K562 (cell line): ENCODE measurements at regions not wholly inside any gene's neighbourhood (a gene's known extent, or its start where the extent isn't known, plus 50 kb on each side); places are given as distances from the start of the nearest gene placed in this dataset.

Experiments
- ATAC-seq: fragments of 200-7000 bp; cut with Tn5 transposase; 3 replicates; pipeline ENCODE4 v1.9.1; 2020; ENCODE audit warnings: moderate library complexity
- BruUV-seq: library from RNA; stranded (reverse); fragments of 400-500 nt; replicated peaks from 2 replicates; lab custom pipeline; 2021; lab: Mats Ljungman, UMichigan
- CTCF ChIA-PET: fragments of 300-600 bp; formaldehyde crosslinking; extraction: SDS; loops from one replicate; lab custom pipeline; 2021; ENCODE audit warnings: low intra/inter-chr PET ratio; lab: Yijun Ruan, JAX
- POLR2A ChIA-PET: fragments of 300-600, 350-650 bp; sonication (Branson Sonifier 250); formaldehyde crosslinking; extraction: SDS; loops from one replicate; lab custom pipeline; 2021; ENCODE audit warnings: antibody characterized with exemption, inconsistent platforms; lab: Yijun Ruan, JAX
- DNase-seq, 4 experiments: peaks; one replicate each; pipeline versions ENCODE4 v3.0.0 to v3.0.0-alpha.2; 2011 to 2018; ENCODE audit warnings: low spot score in 3 of 4, mixed read lengths in 3 of 4; ENCODE audit errors: extremely low read depth in 1 of 4
- FAIRE-seq: peaks from 2 replicates; lab custom pipeline; 2011; peaks lifted over from hg19 to GRCh38; lab: Jason Lieb, UNC
- H2AFZ ChIP-seq: 2 replicates; pipeline ENCODE4 v1.6.0; 2011; ENCODE audit warnings: low read depth, low read length, control low read depth, inconsistent platforms
- H3K27ac ChIP-seq: fragments of 200-600 bp; 3 replicates; pipeline ENCODE4 v1.8.0; 2011; ENCODE audit warnings: low read depth, mild to moderate bottlenecking, control low read depth, inconsistent platforms, low read length, moderate library complexity, mixed read lengths; ENCODE audit errors: extremely low read depth
- H3K27me3 ChIP-seq, 2 experiments: fragments of 300-600 bp in 1 of 2; 2 replicates in 1 of 2; 3 replicates in 1 of 2; pipeline versions ENCODE4 v1.6.0 to v1.8.0; 2011; ENCODE audit warnings: inconsistent platforms in 2 of 2, low read length in 2 of 2, mild to moderate bottlenecking in 1 of 2, mixed read lengths in 1 of 2, moderate library complexity in 1 of 2; ENCODE audit not compliant: control insufficient read depth in 2 of 2, insufficient read depth in 2 of 2
- H3K36me3 ChIP-seq: fragments of 300-600 bp; 3 replicates; pipeline ENCODE4 v1.8.0; 2011; ENCODE audit warnings: mild to moderate bottlenecking, low read length, inconsistent platforms; ENCODE audit not compliant: control insufficient read depth, insufficient read depth
- H3K4me1 ChIP-seq, 2 experiments: fragments of 200-600 bp in 1 of 2; replicated peaks in 1 of 2; 2 replicates in 1 of 2; 3 replicates in 1 of 2; pipeline versions ENCODE4 v1.5.1 to v1.8.0; 2011; ENCODE audit warnings: inconsistent platforms in 2 of 2, low read length in 2 of 2, mild to moderate bottlenecking in 1 of 2, mixed read lengths in 1 of 2, moderate library complexity in 1 of 2; ENCODE audit not compliant: control insufficient read depth in 2 of 2, insufficient read depth in 2 of 2
- H3K4me2 ChIP-seq: 2 replicates; pipeline ENCODE4 v1.6.1; 2011; ENCODE audit warnings: low read length, control low read depth, inconsistent platforms, mixed read lengths; ENCODE audit not compliant: insufficient read depth
- H3K4me3 ChIP-seq: fragments of 200-600 bp; sonication (generic), shearing (Covaris generic); 2 replicates; pipeline ENCODE4 v1.5.1; 2016; ENCODE audit warnings: control low read depth, inconsistent platforms
- H3K79me2 ChIP-seq: fragments of 200-600 bp; 3 replicates; pipeline ENCODE4 v1.8.0; 2011; ENCODE audit warnings: low read length, inconsistent platforms; ENCODE audit not compliant: control insufficient read depth, insufficient read depth
- H3K9ac ChIP-seq, 2 experiments: 2 replicates each; pipeline versions ENCODE4 v1.6.0 to v1.6.1; 2011; ENCODE audit warnings: low read depth in 2 of 2, low read length in 2 of 2, control low read depth in 1 of 2, inconsistent platforms in 1 of 2, mild to moderate bottlenecking in 1 of 2, mixed read lengths in 1 of 2; ENCODE audit not compliant: insufficient read depth in 1 of 2
- H3K9me1 ChIP-seq: one replicate; pipeline ENCODE4 v1.6.0; 2011; ENCODE audit warnings: inconsistent platforms, mild to moderate bottlenecking, low read length, moderate library complexity; ENCODE audit not compliant: control insufficient read depth, insufficient read depth
- H3K9me3 ChIP-seq: replicated peaks from 2 replicates; pipeline ENCODE4 v1.5.1; 2011; ENCODE audit warnings: low read depth, low read length, inconsistent platforms; ENCODE audit not compliant: control insufficient read depth, insufficient read depth
- H4K20me1 ChIP-seq: replicated peaks from 2 replicates; pipeline ENCODE4 v1.6.1; 2011; ENCODE audit warnings: low read length, inconsistent platforms, mixed read lengths; ENCODE audit not compliant: control insufficient read depth, insufficient read depth
- ARHGAP35 ChIP-seq: fragments of 450-650 bp; IDR thresholded peaks from 2 replicates; pipeline ENCODE4 v1.6.1; 2018; ENCODE audit not compliant: partially characterized antibody
- ARID1B ChIP-seq: fragments of 450-650 bp; IDR thresholded peaks from 2 replicates; pipeline ENCODE4 v1.6.1; 2016; ENCODE audit warnings: antibody characterized with exemption, mild to moderate bottlenecking, inconsistent platforms
- ESRRA ChIP-seq: fragments of 450-650 bp; IDR thresholded peaks from 2 replicates; pipeline ENCODE4 v1.6.1; 2014; ENCODE audit warnings: low read depth, mild to moderate bottlenecking, moderate library complexity, borderline replicate concordance
- ETV6 ChIP-seq, 3 experiments: fragments of 150-350 bp in 1 of 3; sonication (generic) in 1 of 3; formaldehyde crosslinking in 1 of 3; IDR thresholded peaks; 2 replicates each; pipeline versions ENCODE4 v1.6.1 to v1.8.0; 2014 to 2022; ENCODE audit warnings: borderline replicate concordance in 2 of 3, low read depth in 2 of 3, antibody characterized with exemption in 1 of 3, low read length in 1 of 3, mild to moderate bottlenecking in 1 of 3, missing genetic modification reagents in 1 of 3
- FOS ChIP-seq: IDR thresholded peaks from 3 replicates; pipeline ENCODE4 v1.6.1; 2011; ENCODE audit not compliant: insufficient read length; ENCODE audit errors: extremely low read depth
- FOXM1 ChIP-seq, 2 experiments: fragments of 450-650 bp in 1 of 2; sonication (generic) in 1 of 2; formaldehyde crosslinking in 1 of 2; IDR thresholded peaks; 2 replicates each; pipeline versions ENCODE4 v1.6.1 to v1.9.0; 2017 to 2022; ENCODE audit warnings: low read depth in 2 of 2, mild to moderate bottlenecking in 2 of 2, missing genetic modification reagents in 1 of 2, moderate library complexity in 1 of 2
- FUS ChIP-seq: fragments of 200-400 bp; formaldehyde crosslinking; optimal IDR thresholded peaks from 2 replicates; pipeline ENCODE3; 2017; ENCODE audit warnings: low read depth, low read length
- HMG20B ChIP-seq: fragments of 250-450 bp; sonication (Bioruptor Pico); IDR thresholded peaks from 2 replicates; pipeline ENCODE4 v1.5.0; 2021; ENCODE audit warnings: mild to moderate bottlenecking
- L3MBTL2 ChIP-seq: fragments of 450-650 bp; IDR thresholded peaks from 2 replicates; pipeline ENCODE4 v1.6.1; 2016; ENCODE audit warnings: mild to moderate bottlenecking, moderate library complexity
- MCM3 ChIP-seq: fragments of 450-650 bp; IDR thresholded peaks from 2 replicates; pipeline ENCODE4 v1.6.1; 2016
- THRB ChIP-seq: fragments of 450-650 bp; formaldehyde crosslinking; conservative IDR thresholded peaks from 2 replicates; pipeline ENCODE4 v1.4.0; 2022; ENCODE audit warnings: mild to moderate bottlenecking, missing genetic modification characterization
- TSHZ1 ChIP-seq: fragments of 250-450 bp; sonication (Bioruptor Pico); IDR thresholded peaks from 2 replicates; pipeline ENCODE4 v1.4.0; 2020; ENCODE audit warnings: mild to moderate bottlenecking, moderate library complexity
- ZBED1 ChIP-seq: IDR thresholded peaks from 2 replicates; pipeline ENCODE4 v1.6.1; 2014
- ZSCAN29 ChIP-seq: fragments of 450-650 bp; IDR thresholded peaks from 2 replicates; pipeline ENCODE4 v1.6.1; 2017
- WGBS: fragments of 100-300 bp; shearing (Covaris generic); methylation state at CpG from one replicate; pipeline ENCODE4 v1.1.6; 2016; ENCODE audit warnings: low coverage, mixed read lengths; ENCODE audit not compliant: insufficient coverage; ENCODE audit errors: missing lambda C conversion rate; 5-methylcytosine and 5-hydroxymethylcytosine counted together
- in situ Hi-C: fragments of 300-500 bp; cut with MboI; formaldehyde crosslinking; loops from 4 replicates; pipeline ENCODE4 v1.15.0; 2018; ENCODE audit warnings: inconsistent platforms, mixed read lengths
- intact Hi-C: fragments of 100-400 bp; cut with micrococcal nuclease; formaldehyde crosslinking; loops from 2 replicates; pipeline ENCODE4 v1.14.2; 2022
- TF ChIP-seq, protein P1 (sequence below): sonication (generic); formaldehyde crosslinking; IDR thresholded peaks from 2 replicates; pipeline ENCODE4 v1.8.0; 2022; ENCODE audit warnings: mild to moderate bottlenecking, missing genetic modification reagents

DNA sequence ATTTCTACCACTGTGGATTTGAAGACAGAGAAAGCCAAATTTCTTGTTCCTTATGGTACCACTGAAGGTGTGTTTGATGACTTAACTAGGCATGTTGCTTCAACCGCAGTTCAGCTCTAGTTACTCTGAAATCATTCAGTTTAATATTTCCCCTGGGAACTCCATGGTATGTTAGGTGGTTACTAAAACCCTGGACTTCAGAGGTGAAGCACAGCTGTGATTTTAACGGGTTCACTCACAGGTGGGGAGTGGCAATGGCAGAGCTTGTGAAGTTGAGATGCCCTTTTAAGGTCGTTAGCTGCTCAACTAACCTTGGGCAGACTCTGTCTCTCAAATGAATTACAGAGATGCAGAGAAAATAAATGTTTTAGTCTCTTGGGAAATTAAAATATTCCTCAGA, 163.6 kb upstream of the PHYHIPL start:
- Histone ChIP-seq H3K9me3 (no peaks in the 10 kb centered on the region), H3K27me3 (no peaks in the 10 kb centered on the region), H3K9me1 (no peaks in the 10 kb centered on the region), H3K27ac (no peak overlapping the region), H3K4me1 (no peaks in the 10 kb centered on the region), H3K4me2 (no peak overlapping the region), H3K4me3 (no peak overlapping the region), H3K9ac (no peak overlapping the region), H2AFZ (no peak overlapping the region), H4K20me1 (no peaks in the 10 kb centered on the region), H3K36me3 (no peaks in the 10 kb centered on the region), H3K79me2 (no peaks in the 10 kb centered on the region)
- DNase-seq, result no peak
- BruUV-seq, result no TSS peak
- no peak for ATAC-seq
- POLR2A ChIA-PET, result no interaction called here
- no peak for FAIRE-seq
- CTCF ChIA-PET, result no interaction called here
- intact Hi-C loops, result no loop called here
- 0% methylated on average over 3 of the region's 3 CpGs for WGBS
- in situ Hi-C loops, result no loop called here
- no peak for TF ChIP-seq THRB (CRISPR knock-in tag)
- no peak for TF ChIP-seq FOXM1 (IDR thresholded peaks at IDR 0.05; ENCODE audit: low read depth)
- TF ChIP-seq FOXM1 (CRISPR knock-in tag; IDR thresholded peaks at IDR 0.05; ENCODE audit: low read depth), result no peak
- no peak for TF ChIP-seq ETV6 (IDR thresholded peaks at IDR 0.05; ENCODE audit: borderline replicate concordance in 1 of 2, low read depth in 2 of 2, low read length in 1 of 2)
- no peak for TF ChIP-seq ETV6 (CRISPR knock-in tag; IDR thresholded peaks at IDR 0.05; ENCODE audit: borderline replicate concordance)
- TF ChIP-seq ESRRA, result no peak
- TF ChIP-seq L3MBTL2, result no peak
- no peak for TF ChIP-seq FUS
- TF ChIP-seq ARHGAP35, result no peak
- TF ChIP-seq ZSCAN29, result no peak
- TF ChIP-seq FOS, result no peak
- TF ChIP-seq, protein P1, sequence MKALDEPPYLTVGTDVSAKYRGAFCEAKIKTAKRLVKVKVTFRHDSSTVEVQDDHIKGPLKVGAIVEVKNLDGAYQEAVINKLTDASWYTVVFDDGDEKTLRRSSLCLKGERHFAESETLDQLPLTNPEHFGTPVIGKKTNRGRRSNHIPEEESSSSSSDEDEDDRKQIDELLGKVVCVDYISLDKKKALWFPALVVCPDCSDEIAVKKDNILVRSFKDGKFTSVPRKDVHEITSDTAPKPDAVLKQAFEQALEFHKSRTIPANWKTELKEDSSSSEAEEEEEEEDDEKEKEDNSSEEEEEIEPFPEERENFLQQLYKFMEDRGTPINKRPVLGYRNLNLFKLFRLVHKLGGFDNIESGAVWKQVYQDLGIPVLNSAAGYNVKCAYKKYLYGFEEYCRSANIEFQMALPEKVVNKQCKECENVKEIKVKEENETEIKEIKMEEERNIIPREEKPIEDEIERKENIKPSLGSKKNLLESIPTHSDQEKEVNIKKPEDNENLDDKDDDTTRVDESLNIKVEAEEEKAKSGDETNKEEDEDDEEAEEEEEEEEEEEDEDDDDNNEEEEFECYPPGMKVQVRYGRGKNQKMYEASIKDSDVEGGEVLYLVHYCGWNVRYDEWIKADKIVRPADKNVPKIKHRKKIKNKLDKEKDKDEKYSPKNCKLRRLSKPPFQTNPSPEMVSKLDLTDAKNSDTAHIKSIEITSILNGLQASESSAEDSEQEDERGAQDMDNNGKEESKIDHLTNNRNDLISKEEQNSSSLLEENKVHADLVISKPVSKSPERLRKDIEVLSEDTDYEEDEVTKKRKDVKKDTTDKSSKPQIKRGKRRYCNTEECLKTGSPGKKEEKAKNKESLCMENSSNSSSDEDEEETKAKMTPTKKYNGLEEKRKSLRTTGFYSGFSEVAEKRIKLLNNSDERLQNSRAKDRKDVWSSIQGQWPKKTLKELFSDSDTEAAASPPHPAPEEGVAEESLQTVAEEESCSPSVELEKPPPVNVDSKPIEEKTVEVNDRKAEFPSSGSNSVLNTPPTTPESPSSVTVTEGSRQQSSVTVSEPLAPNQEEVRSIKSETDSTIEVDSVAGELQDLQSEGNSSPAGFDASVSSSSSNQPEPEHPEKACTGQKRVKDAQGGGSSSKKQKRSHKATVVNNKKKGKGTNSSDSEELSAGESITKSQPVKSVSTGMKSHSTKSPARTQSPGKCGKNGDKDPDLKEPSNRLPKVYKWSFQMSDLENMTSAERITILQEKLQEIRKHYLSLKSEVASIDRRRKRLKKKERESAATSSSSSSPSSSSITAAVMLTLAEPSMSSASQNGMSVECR (CRISPR knock-in tag), result no peak
- no peak for TF ChIP-seq MCM3
- TF ChIP-seq ARID1B, result no peak
- no peak for TF ChIP-seq HMG20B (CRISPR knock-in tag)
- TF ChIP-seq ZBED1, result no peak
- TF ChIP-seq TSHZ1 (CRISPR knock-in tag), result no peak
